ENCODE measurements at regions not wholly inside any gene's neighbourhood (a gene's known extent, or its start where the extent isn't known, plus 50 kb on each side); places are given as distances from the start of the nearest gene placed in this dataset.

- H3K27ac ChIP-seq = no peak overlapping the region
- H3K4me3 ChIP-seq = no peak overlapping the region
- intact Hi-C loops (cut with DNase I; ENCODE audit: low total_unique reads) = no loop called here
- TF ChIP-seq POLR2A (IDR thresholded peaks at IDR 0.05) = no peak
- TF ChIP-seq, protein P1, sequence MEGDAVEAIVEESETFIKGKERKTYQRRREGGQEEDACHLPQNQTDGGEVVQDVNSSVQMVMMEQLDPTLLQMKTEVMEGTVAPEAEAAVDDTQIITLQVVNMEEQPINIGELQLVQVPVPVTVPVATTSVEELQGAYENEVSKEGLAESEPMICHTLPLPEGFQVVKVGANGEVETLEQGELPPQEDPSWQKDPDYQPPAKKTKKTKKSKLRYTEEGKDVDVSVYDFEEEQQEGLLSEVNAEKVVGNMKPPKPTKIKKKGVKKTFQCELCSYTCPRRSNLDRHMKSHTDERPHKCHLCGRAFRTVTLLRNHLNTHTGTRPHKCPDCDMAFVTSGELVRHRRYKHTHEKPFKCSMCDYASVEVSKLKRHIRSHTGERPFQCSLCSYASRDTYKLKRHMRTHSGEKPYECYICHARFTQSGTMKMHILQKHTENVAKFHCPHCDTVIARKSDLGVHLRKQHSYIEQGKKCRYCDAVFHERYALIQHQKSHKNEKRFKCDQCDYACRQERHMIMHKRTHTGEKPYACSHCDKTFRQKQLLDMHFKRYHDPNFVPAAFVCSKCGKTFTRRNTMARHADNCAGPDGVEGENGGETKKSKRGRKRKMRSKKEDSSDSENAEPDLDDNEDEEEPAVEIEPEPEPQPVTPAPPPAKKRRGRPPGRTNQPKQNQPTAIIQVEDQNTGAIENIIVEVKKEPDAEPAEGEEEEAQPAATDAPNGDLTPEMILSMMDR (IDR thresholded peaks at IDR 0.05) = no peak
- H3K27me3 ChIP-seq = no peaks in the 10 kb centered on the region
- H3K4me1 ChIP-seq = no peaks in the 10 kb centered on the region
- DNase-seq = no peak
- no peaks in the 10 kb centered on the region for H3K9me3 ChIP-seq
- H3K36me3 ChIP-seq = no peaks in the 10 kb centered on the region
Observed at GRCh38 chr4:121574618-121575017, 122.2 kb downstream of the ANXA5 start.

DNA sequence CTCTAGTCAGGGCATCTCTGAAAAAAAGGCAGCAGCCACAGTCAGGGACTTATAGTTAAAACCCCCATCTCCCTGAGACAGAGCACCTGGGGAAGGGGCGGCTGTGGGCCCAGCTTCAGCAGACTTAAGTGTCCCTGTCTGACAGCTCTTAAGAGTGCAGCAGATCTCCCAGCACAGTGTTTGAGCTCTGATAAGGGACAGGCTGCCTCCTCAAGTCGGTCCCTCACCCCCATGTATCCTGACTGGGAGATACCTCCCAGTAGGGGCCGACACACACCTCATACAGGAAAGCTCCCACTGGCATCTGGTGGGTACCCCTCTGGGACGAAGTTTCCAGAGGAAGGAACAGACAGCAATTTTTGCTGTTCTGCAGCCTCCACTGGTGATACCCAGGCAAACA, 129.0 kb downstream of the ANXA5 start:
- intact Hi-C loops (cut with DNase I; ENCODE audit: low total_unique reads) = no loop called here
- TF ChIP-seq, protein P1 (IDR thresholded peaks at IDR 0.05) = no peak
- no peak for TF ChIP-seq POLR2A (IDR thresholded peaks at IDR 0.05)
- DNase-seq = no peak

DNA sequence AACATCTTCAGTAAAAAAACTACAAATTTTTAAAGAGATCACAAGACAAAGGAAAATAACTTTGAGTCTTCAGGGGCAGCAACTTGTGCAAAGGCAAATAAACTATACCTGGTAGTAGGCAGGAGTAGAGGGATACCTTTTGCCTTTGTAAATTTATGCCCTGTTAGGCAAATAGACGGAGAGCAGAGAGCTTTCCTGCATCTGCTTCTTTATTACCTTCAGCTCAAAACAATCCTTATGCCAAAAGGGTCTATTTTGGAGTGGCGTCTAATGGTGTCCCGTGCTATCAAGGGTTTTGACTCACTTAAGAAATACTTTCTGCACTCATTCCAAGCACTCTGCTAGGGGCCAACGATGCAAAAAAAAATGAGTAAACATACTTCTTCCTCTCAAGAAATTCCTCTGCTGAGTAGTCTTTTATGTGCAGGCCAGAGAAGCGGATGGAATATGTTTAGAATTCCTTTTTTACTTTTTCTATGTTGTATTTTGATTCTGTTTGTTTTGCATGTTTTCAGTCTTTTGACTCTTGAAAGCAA, 131.9 kb downstream of the ANXA5 start:
- TF ChIP-seq POLR2A (IDR thresholded peaks at IDR 0.05) = no peak
- TF ChIP-seq, protein P1 (IDR thresholded peaks at IDR 0.05) = no peak
- intact Hi-C loops (cut with DNase I; ENCODE audit: low total_unique reads) = no loop called here
- H3K27ac ChIP-seq = no peak overlapping the region

More for the DNA sequence above, 129.0 kb downstream of the ANXA5 start:
- Histone ChIP-seq H3K9me3 (no peaks in the 10 kb centered on the region), H3K4me1 (no peaks in the 10 kb centered on the region), H3K27ac (no peak overlapping the region), H3K4me3 (no peak overlapping the region), H3K36me3 (no peaks in the 10 kb centered on the region), H3K27me3 (no peaks in the 10 kb centered on the region)

DNA sequence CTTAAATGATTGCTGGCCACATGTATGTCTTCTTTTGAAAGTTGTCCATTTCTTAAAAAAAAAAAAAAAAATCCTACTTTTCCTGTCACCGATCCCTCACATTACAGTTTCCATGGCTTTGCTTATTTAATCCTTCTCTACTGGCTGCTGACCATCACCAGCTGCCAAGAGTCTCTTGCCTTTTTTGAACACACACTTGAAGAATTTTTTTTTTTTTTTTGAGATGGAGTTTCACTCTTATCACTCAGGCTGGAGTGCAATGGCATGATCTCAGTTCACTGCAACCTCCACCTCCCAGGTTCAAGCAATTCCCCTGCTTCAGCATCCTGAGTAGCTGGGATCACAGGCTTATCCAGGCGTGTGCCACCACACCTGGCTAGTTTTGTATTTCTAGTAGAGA, 134.0 kb downstream of the ANXA5 start:
- TF ChIP-seq, protein P1 (IDR thresholded peaks at IDR 0.05) = no peak
- intact Hi-C loops (cut with DNase I; ENCODE audit: low total_unique reads) = no loop called here
- no peaks in the 10 kb centered on the region for H3K9me3 ChIP-seq
- no peaks in the 10 kb centered on the region for H3K4me1 ChIP-seq
- H3K36me3 ChIP-seq = no peaks in the 10 kb centered on the region
- no peak for DNase-seq
- H3K27ac ChIP-seq = no peak overlapping the region
- H3K27me3 ChIP-seq = no peaks in the 10 kb centered on the region
- H3K4me3 ChIP-seq = no peak overlapping the region

More for the DNA sequence above, 131.9 kb downstream of the ANXA5 start:
- no peak overlapping the region for H3K4me3 ChIP-seq
- H3K4me1 ChIP-seq = no peaks in the 10 kb centered on the region
- no peaks in the 10 kb centered on the region for H3K36me3 ChIP-seq
- DNase-seq = no peak
- no peaks in the 10 kb centered on the region for H3K9me3 ChIP-seq
- H3K27me3 ChIP-seq = no peaks in the 10 kb centered on the region

DNA sequence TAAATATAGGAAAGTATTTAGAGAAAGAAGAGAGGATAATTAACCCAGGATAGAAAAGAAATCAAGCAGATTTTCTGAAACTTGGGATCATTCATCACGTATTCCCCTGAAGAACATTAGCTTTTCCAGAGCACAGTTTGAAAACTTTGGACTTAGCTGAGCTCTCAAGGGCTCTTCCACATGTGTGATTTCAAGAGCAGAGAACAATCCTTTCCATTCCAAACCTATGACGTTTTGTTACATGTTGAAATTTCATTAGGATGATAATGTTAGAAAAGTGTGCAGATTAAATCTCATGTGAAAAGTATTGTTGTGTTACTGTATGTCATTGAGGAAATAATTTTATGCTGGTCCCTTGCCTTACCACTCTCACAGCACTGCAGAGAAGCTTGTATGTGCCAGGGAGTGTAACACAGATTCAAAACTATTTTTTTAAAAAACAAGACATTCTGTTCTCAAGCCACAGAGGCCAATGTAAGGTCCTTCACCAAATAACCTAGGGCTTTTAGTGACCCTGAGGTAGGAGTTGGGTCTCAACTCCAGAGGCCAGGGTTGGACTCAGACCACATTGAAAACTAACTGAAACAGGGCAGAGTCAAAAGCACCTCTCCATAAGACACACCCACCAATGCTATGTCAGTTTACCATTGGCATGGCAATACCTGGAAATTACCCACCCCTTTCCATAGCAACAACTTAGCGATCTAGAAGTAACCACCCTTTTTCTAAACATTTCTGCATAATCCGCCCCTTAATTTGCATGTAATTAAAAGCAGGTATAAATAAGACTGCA, 141.3 kb downstream of the ANXA5 start:
- no peaks in the 10 kb centered on the region for H3K27me3 ChIP-seq

More for the DNA sequence above, 141.3 kb downstream of the ANXA5 start:
- intact Hi-C loops (cut with DNase I; ENCODE audit: low total_unique reads) = no loop called here
- DNase-seq = no peak
- Histone ChIP-seq H3K4me3 (no peak overlapping the region), H3K4me1 (no peaks in the 10 kb centered on the region), H3K36me3 (no peaks in the 10 kb centered on the region), H3K27ac (no peak overlapping the region), H3K9me3 (no peaks in the 10 kb centered on the region)
- TF ChIP-seq, protein P1 (IDR thresholded peaks at IDR 0.05) = no peak

Measured in uterus (tissue), 3 donors.